T-helper 1 cell treated with Interleukin-12 subunit alpha and Interleukin-12 subunit beta and Interleukin-4 antibody, amounts not matched to agents 30 μg/mL and 1 μg/mL, for 36 hours (primary cell): ENCODE measurements at regions not wholly inside any gene's neighbourhood (a gene's known extent, or its start where the extent isn't known, plus 50 kb on each side); places are given as distances from the start of the nearest gene placed in this dataset.

Source experiments
- H3K27ac Mint-ChIP-seq: one replicate; pipeline ENCODE4 v1.8.0; 2021; ENCODE audit warnings: mild to moderate bottlenecking, mixed read lengths
- H3K27me3 Mint-ChIP-seq: one replicate; pipeline ENCODE4 v1.8.0; 2021; ENCODE audit warnings: low read depth, mixed read lengths
- H3K36me3 Mint-ChIP-seq: one replicate; pipeline ENCODE4 v1.8.0; 2021; ENCODE audit warnings: low read depth, mixed read lengths
- H3K4me1 Mint-ChIP-seq: one replicate; pipeline ENCODE4 v1.8.0; 2021; ENCODE audit warnings: low read depth, mixed read lengths
- H3K4me3 Mint-ChIP-seq: one replicate; pipeline ENCODE4 v1.8.0; 2021; ENCODE audit warnings: mild to moderate bottlenecking, moderate library complexity, mixed read lengths
- H3K9me3 Mint-ChIP-seq: one replicate; pipeline ENCODE4 v1.8.0; 2021; ENCODE audit warnings: mixed read lengths

- no peaks in the 10 kb centered on the region for H3K36me3 Mint-ChIP-seq
- H3K4me3 Mint-ChIP-seq, result no peak overlapping the region
- H3K9me3 Mint-ChIP-seq, result no peaks in the 10 kb centered on the region
- H3K27ac Mint-ChIP-seq, result no peak overlapping the region
- H3K27me3 Mint-ChIP-seq, result no peaks in the 10 kb centered on the region
- H3K4me1 Mint-ChIP-seq, result no peaks in the 10 kb centered on the region
Measured at GRCh38 chr18:67290421-67290820, 226.1 kb downstream of the DSEL start.

GRCh38 chr18:67285583-67285982 is 230.9 kb downstream of the DSEL start:
- Mint-ChIP-seq H3K27ac (no peak overlapping the region), H3K27me3 (no peaks in the 10 kb centered on the region), H3K4me3 (no peak overlapping the region), H3K36me3 (no peaks in the 10 kb centered on the region), H3K9me3 (no peaks in the 10 kb centered on the region), H3K4me1 (no peaks in the 10 kb centered on the region)

- no peak overlapping the region for H3K27ac Mint-ChIP-seq
- H3K36me3 Mint-ChIP-seq, result no peaks in the 10 kb centered on the region
- no peaks in the 10 kb centered on the region for H3K27me3 Mint-ChIP-seq
- H3K4me3 Mint-ChIP-seq, result no peak overlapping the region
- H3K4me1 Mint-ChIP-seq, result no peaks in the 10 kb centered on the region
- no peaks in the 10 kb centered on the region for H3K9me3 Mint-ChIP-seq
Measured at GRCh38 chr18:67282796-67283195, 233.7 kb downstream of the DSEL start.

GRCh38 chr18:67281746-67282145 is 234.8 kb downstream of the DSEL start:
- Mint-ChIP-seq H3K9me3 (no peaks in the 10 kb centered on the region), H3K4me3 (no peak overlapping the region), H3K4me1 (no peaks in the 10 kb centered on the region), H3K27me3 (no peaks in the 10 kb centered on the region), H3K36me3 (no peaks in the 10 kb centered on the region), H3K27ac (no peak overlapping the region)

- Mint-ChIP-seq H3K4me3 (no peak overlapping the region), H3K4me1 (no peaks in the 10 kb centered on the region), H3K27ac (no peak overlapping the region), H3K27me3 (no peaks in the 10 kb centered on the region), H3K9me3 (no peaks in the 10 kb centered on the region), H3K36me3 (no peaks in the 10 kb centered on the region)
Measured at GRCh38 chr18:67280486-67281242, 235.9 kb downstream of the DSEL start.

GRCh38 chr18:67279988-67280387 is 236.5 kb downstream of the DSEL start:
- no peaks in the 10 kb centered on the region for H3K4me1 Mint-ChIP-seq
- H3K9me3 Mint-ChIP-seq, result no peaks in the 10 kb centered on the region
- no peaks in the 10 kb centered on the region for H3K27me3 Mint-ChIP-seq
- no peaks in the 10 kb centered on the region for H3K36me3 Mint-ChIP-seq
- no peak overlapping the region for H3K4me3 Mint-ChIP-seq
- no peak overlapping the region for H3K27ac Mint-ChIP-seq

GRCh38 chr18:67278984-67279383 is 237.5 kb downstream of the DSEL start:
- H3K27ac Mint-ChIP-seq, result no peak overlapping the region
- no peaks in the 10 kb centered on the region for H3K36me3 Mint-ChIP-seq
- H3K4me1 Mint-ChIP-seq, result no peaks in the 10 kb centered on the region
- no peaks in the 10 kb centered on the region for H3K27me3 Mint-ChIP-seq
- H3K4me3 Mint-ChIP-seq, result no peak overlapping the region
- H3K9me3 Mint-ChIP-seq, result no peaks in the 10 kb centered on the region

- Mint-ChIP-seq H3K27me3 (no peaks in the 10 kb centered on the region), H3K27ac (no peak overlapping the region), H3K36me3 (no peaks in the 10 kb centered on the region), H3K4me3 (no peak overlapping the region), H3K9me3 (no peaks in the 10 kb centered on the region), H3K4me1 (no peaks in the 10 kb centered on the region)
Measured at GRCh38 chr18:67276638-67277037, 239.9 kb downstream of the DSEL start.

GRCh38 chr18:67273288-67273687 is 243.2 kb downstream of the DSEL start:
- Mint-ChIP-seq H3K4me3 (no peak overlapping the region), H3K27ac (no peak overlapping the region), H3K27me3 (no peaks in the 10 kb centered on the region), H3K36me3 (no peaks in the 10 kb centered on the region), H3K4me1 (no peaks in the 10 kb centered on the region), H3K9me3 (no peaks in the 10 kb centered on the region)

GRCh38 chr18:67269206-67269605 is 247.3 kb downstream of the DSEL start:
- H3K36me3 Mint-ChIP-seq, result no peaks in the 10 kb centered on the region
- H3K9me3 Mint-ChIP-seq, result no peaks in the 10 kb centered on the region
- H3K27ac Mint-ChIP-seq, result no peak overlapping the region
- peaks cover 4% of the 10 kb centered on the region for H3K4me1 Mint-ChIP-seq
- no peak overlapping the region for H3K4me3 Mint-ChIP-seq
- H3K27me3 Mint-ChIP-seq, result no peaks in the 10 kb centered on the region

GRCh38 chr18:67268530-67268929 is 248.0 kb downstream of the DSEL start:
- Mint-ChIP-seq H3K36me3 (no peaks in the 10 kb centered on the region), H3K4me1 (peaks cover 4% of the 10 kb centered on the region), H3K9me3 (no peaks in the 10 kb centered on the region), H3K27ac (no peak overlapping the region), H3K27me3 (no peaks in the 10 kb centered on the region), H3K4me3 (no peak overlapping the region)

- H3K4me3 Mint-ChIP-seq, result no peak overlapping the region
- H3K9me3 Mint-ChIP-seq, result no peaks in the 10 kb centered on the region
- H3K27me3 Mint-ChIP-seq, result no peaks in the 10 kb centered on the region
- H3K36me3 Mint-ChIP-seq, result no peaks in the 10 kb centered on the region
- peaks cover 9% of the 10 kb centered on the region for H3K4me1 Mint-ChIP-seq
- H3K27ac Mint-ChIP-seq, result no peak overlapping the region
Measured at GRCh38 chr18:67266246-67267237, 250.0 kb downstream of the DSEL start.

- Mint-ChIP-seq H3K27me3 (no peaks in the 10 kb centered on the region), H3K36me3 (no peaks in the 10 kb centered on the region), H3K4me3 (no peak overlapping the region), H3K9me3 (no peaks in the 10 kb centered on the region), H3K4me1 (peaks cover 11% of the 10 kb centered on the region), H3K27ac (no peak overlapping the region)
Measured at GRCh38 chr18:67265464-67266245, 250.9 kb downstream of the DSEL start.

GRCh38 chr18:67261931-67262552 is 254.5 kb downstream of the DSEL start:
- Mint-ChIP-seq H3K9me3 (no peaks in the 10 kb centered on the region), H3K36me3 (no peaks in the 10 kb centered on the region), H3K4me1 (peaks cover 11% of the 10 kb centered on the region), H3K27me3 (no peaks in the 10 kb centered on the region), H3K4me3 (no peak overlapping the region), H3K27ac (no peak overlapping the region)
